Astrocyte (in vitro differentiated cells and primary cell): ENCODE measurements at regions not wholly inside any gene's neighbourhood (a gene's known extent, or its start where the extent isn't known, plus 50 kb on each side); places are given as distances from the start of the nearest gene placed in this dataset.

Source experiments
- CTCF ChIP-seq: IDR thresholded peaks from 2 replicates; pipeline ENCODE4 v1.5.1; 2011; ENCODE audit warnings: low read depth, mild to moderate bottlenecking, inconsistent platforms, low read length, moderate library complexity; ENCODE audit not compliant: insufficient read depth
- EZH2 ChIP-seq: IDR thresholded peaks from 2 replicates; pipeline ENCODE4 v1.6.1; 2012; ENCODE audit warnings: mild to moderate bottlenecking, low read length, inconsistent platforms; ENCODE audit not compliant: insufficient read depth

GRCh38 chr5:124052201-124052600 is 540.2 kb downstream of the CSNK1G3 start:
- TF ChIP-seq EZH2 (no peak), CTCF (no peak)
